Testis (tissue), 2 donors: ENCODE measurements at regions not wholly inside any gene's neighbourhood (a gene's known extent, or its start where the extent isn't known, plus 50 kb on each side); places are given as distances from the start of the nearest gene placed in this dataset.

Experiments
- POLR2A ChIP-seq: fragments of 450-650 bp; IDR thresholded peaks from one replicate; pipeline ENCODE4 v1.6.1; 2017; ENCODE audit warnings: antibody characterized with exemption, mild to moderate bottlenecking, moderate library complexity
- TF ChIP-seq, protein P1 (sequence below), 3 experiments: fragments of 450-650 bp in 2 of 3; fragments of 200-600 bp in 1 of 3; sonication (generic) in 1 of 3; IDR thresholded peaks; one replicate each; pipeline ENCODE4 v1.5.1; 2016 to 2019; ENCODE audit warnings: antibody characterized with exemption in 3 of 3, mild to moderate bottlenecking in 2 of 3, moderate library complexity in 1 of 3

DNA sequence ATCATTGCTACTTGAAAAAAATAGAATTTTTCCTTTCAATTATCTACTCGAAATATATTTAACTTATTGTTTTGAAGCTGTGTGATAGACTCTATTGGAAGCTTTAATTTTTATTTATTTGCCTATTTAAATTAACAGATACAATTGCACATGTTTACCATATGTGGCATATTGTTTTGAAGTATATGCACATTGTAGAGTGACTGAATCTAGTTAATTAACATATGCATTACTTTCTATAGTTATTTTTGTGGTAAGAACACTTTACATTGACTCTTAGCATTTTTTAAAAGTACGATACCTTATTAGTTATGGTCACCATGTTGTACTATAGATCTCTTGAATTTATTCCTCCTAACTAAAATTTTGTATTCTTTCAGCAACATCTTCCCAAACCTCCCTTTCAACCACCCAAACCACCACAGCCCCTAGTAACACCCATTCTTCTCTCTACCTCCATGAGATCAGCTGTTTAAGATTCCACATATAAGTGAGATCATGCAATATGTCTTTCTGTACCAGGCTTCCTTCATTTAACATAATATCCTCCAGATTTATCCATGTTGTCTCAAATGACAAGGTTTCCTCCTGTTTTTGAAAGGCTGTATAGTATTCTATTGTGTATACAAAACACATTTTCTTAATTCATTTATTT, 58.5 kb upstream of the SPHKAP start:
- TF ChIP-seq POLR2A = no peak
- TF ChIP-seq, protein P1, sequence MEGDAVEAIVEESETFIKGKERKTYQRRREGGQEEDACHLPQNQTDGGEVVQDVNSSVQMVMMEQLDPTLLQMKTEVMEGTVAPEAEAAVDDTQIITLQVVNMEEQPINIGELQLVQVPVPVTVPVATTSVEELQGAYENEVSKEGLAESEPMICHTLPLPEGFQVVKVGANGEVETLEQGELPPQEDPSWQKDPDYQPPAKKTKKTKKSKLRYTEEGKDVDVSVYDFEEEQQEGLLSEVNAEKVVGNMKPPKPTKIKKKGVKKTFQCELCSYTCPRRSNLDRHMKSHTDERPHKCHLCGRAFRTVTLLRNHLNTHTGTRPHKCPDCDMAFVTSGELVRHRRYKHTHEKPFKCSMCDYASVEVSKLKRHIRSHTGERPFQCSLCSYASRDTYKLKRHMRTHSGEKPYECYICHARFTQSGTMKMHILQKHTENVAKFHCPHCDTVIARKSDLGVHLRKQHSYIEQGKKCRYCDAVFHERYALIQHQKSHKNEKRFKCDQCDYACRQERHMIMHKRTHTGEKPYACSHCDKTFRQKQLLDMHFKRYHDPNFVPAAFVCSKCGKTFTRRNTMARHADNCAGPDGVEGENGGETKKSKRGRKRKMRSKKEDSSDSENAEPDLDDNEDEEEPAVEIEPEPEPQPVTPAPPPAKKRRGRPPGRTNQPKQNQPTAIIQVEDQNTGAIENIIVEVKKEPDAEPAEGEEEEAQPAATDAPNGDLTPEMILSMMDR (IDR thresholded peaks at IDR 0.05) = no peak
